ENCODE measurements at regions not wholly inside any gene's neighbourhood (a gene's known extent, or its start where the extent isn't known, plus 50 kb on each side); places are given as distances from the start of the nearest gene placed in this dataset.

GRCh38 chr13:74414458-74414857 is 280.3 kb upstream of the KLF12 start:
- Histone ChIP-seq H3K4me1 (ENCODE audit: insufficient read depth, low read length) (no peaks in the 10 kb centered on the region), H3K4me3 (ENCODE audit: low read depth in 1 of 2, low read length in 2 of 2) (no peak overlapping the region), H3K27me3 (ENCODE audit: control insufficient read depth in 1 of 2, insufficient read depth in 2 of 2, low read length in 2 of 2) (no peaks in the 10 kb centered on the region), H3K9me3 (ENCODE audit: low read length) (no peaks in the 10 kb centered on the region), H3K9ac (ENCODE audit: low read length) (no peak overlapping the region), H3K27ac (ENCODE audit: low read depth, low read length) (no peak overlapping the region), H3K36me3 (ENCODE audit: insufficient read depth, low read length) (no peaks in the 10 kb centered on the region)

- no peak overlapping the region for H3K27ac ChIP-seq (ENCODE audit: low read depth, low read length)
- no peaks in the 10 kb centered on the region for H3K4me1 ChIP-seq (ENCODE audit: insufficient read depth, low read length)
- no peaks in the 10 kb centered on the region for H3K9me3 ChIP-seq (ENCODE audit: low read length)
- no peaks in the 10 kb centered on the region for H3K27me3 ChIP-seq (ENCODE audit: control insufficient read depth in 1 of 2, insufficient read depth in 2 of 2, low read length in 2 of 2)
- H3K36me3 ChIP-seq (ENCODE audit: insufficient read depth, low read length) = no peaks in the 10 kb centered on the region
- H3K4me3 ChIP-seq (ENCODE audit: low read depth in 1 of 2, low read length in 2 of 2) = no peak overlapping the region
- H3K9ac ChIP-seq (ENCODE audit: low read length) = no peak overlapping the region
Measured at GRCh38 chr13:74413482-74413881, 279.3 kb upstream of the KLF12 start.

GRCh38 chr13:74409551-74409950 is 275.3 kb upstream of the KLF12 start:
- H3K4me3 ChIP-seq (ENCODE audit: low read depth in 1 of 2, low read length in 2 of 2) = no peak overlapping the region
- H3K27me3 ChIP-seq (ENCODE audit: control insufficient read depth in 1 of 2, insufficient read depth in 2 of 2, low read length in 2 of 2) = no peaks in the 10 kb centered on the region
- H3K4me1 ChIP-seq (ENCODE audit: insufficient read depth, low read length) = no peaks in the 10 kb centered on the region
- no peaks in the 10 kb centered on the region for H3K36me3 ChIP-seq (ENCODE audit: insufficient read depth, low read length)
- no peaks in the 10 kb centered on the region for H3K9me3 ChIP-seq (ENCODE audit: low read length)
- no peak overlapping the region for H3K27ac ChIP-seq (ENCODE audit: low read depth, low read length)
- no peak overlapping the region for H3K9ac ChIP-seq (ENCODE audit: low read length)

GRCh38 chr13:74406420-74406819 is 272.2 kb upstream of the KLF12 start:
- Histone ChIP-seq H3K9ac (ENCODE audit: low read length) (no peak overlapping the region), H3K36me3 (ENCODE audit: insufficient read depth, low read length) (no peaks in the 10 kb centered on the region), H3K4me3 (ENCODE audit: low read depth in 1 of 2, low read length in 2 of 2) (no peak overlapping the region), H3K9me3 (ENCODE audit: low read length) (no peaks in the 10 kb centered on the region), H3K4me1 (ENCODE audit: insufficient read depth, low read length) (no peaks in the 10 kb centered on the region), H3K27me3 (ENCODE audit: control insufficient read depth in 1 of 2, insufficient read depth in 2 of 2, low read length in 2 of 2) (no peaks in the 10 kb centered on the region), H3K27ac (ENCODE audit: low read depth, low read length) (no peak overlapping the region)

GRCh38 chr13:74398599-74398998 is 264.4 kb upstream of the KLF12 start:
- Histone ChIP-seq H3K4me3 (ENCODE audit: low read depth in 1 of 2, low read length in 2 of 2) (no peak overlapping the region), H3K9me3 (ENCODE audit: low read length) (no peaks in the 10 kb centered on the region), H3K36me3 (ENCODE audit: insufficient read depth, low read length) (no peaks in the 10 kb centered on the region), H3K4me1 (ENCODE audit: insufficient read depth, low read length) (no peaks in the 10 kb centered on the region), H3K27me3 (ENCODE audit: control insufficient read depth in 1 of 2, insufficient read depth in 2 of 2, low read length in 2 of 2) (no peaks in the 10 kb centered on the region), H3K9ac (ENCODE audit: low read length) (no peak overlapping the region), H3K27ac (ENCODE audit: low read depth, low read length) (no peak overlapping the region)

- Histone ChIP-seq H3K9ac (ENCODE audit: low read length) (no peak overlapping the region), H3K4me3 (ENCODE audit: low read depth in 1 of 2, low read length in 2 of 2) (no peak overlapping the region), H3K9me3 (ENCODE audit: low read length) (peaks cover 4% of the 10 kb centered on the region), H3K36me3 (ENCODE audit: insufficient read depth, low read length) (no peaks in the 10 kb centered on the region), H3K4me1 (ENCODE audit: insufficient read depth, low read length) (no peaks in the 10 kb centered on the region), H3K27me3 (ENCODE audit: control insufficient read depth in 1 of 2, insufficient read depth in 2 of 2, low read length in 2 of 2) (no peaks in the 10 kb centered on the region), H3K27ac (ENCODE audit: low read depth, low read length) (no peak overlapping the region)
Measured at GRCh38 chr13:74389056-74389455, 254.9 kb upstream of the KLF12 start.

GRCh38 chr13:74388626-74389025 is 254.4 kb upstream of the KLF12 start:
- no peaks in the 10 kb centered on the region for H3K36me3 ChIP-seq (ENCODE audit: insufficient read depth, low read length)
- H3K4me3 ChIP-seq (ENCODE audit: low read depth in 1 of 2, low read length in 2 of 2) = no peak overlapping the region
- H3K9ac ChIP-seq (ENCODE audit: low read length) = no peak overlapping the region
- no peak overlapping the region for H3K27ac ChIP-seq (ENCODE audit: low read depth, low read length)
- H3K27me3 ChIP-seq (ENCODE audit: control insufficient read depth in 1 of 2, insufficient read depth in 2 of 2, low read length in 2 of 2) = no peaks in the 10 kb centered on the region
- H3K4me1 ChIP-seq (ENCODE audit: insufficient read depth, low read length) = no peaks in the 10 kb centered on the region
- H3K9me3 ChIP-seq (ENCODE audit: low read length) = peaks cover 4% of the 10 kb centered on the region

- Histone ChIP-seq H3K27me3 (ENCODE audit: control insufficient read depth in 1 of 2, insufficient read depth in 2 of 2, low read length in 2 of 2) (no peaks in the 10 kb centered on the region), H3K4me3 (ENCODE audit: low read depth in 1 of 2, low read length in 2 of 2) (no peak overlapping the region), H3K27ac (ENCODE audit: low read depth, low read length) (no peak overlapping the region), H3K9ac (ENCODE audit: low read length) (no peak overlapping the region), H3K9me3 (ENCODE audit: low read length) (no peaks in the 10 kb centered on the region), H3K36me3 (ENCODE audit: insufficient read depth, low read length) (no peaks in the 10 kb centered on the region), H3K4me1 (ENCODE audit: insufficient read depth, low read length) (no peaks in the 10 kb centered on the region)
Measured at GRCh38 chr13:74372511-74372910, 238.3 kb upstream of the KLF12 start.

- Histone ChIP-seq H3K27ac (ENCODE audit: low read depth, low read length) (no peak overlapping the region), H3K4me3 (ENCODE audit: low read depth in 1 of 2, low read length in 2 of 2) (no peak overlapping the region), H3K36me3 (ENCODE audit: insufficient read depth, low read length) (no peaks in the 10 kb centered on the region), H3K4me1 (ENCODE audit: insufficient read depth, low read length) (no peaks in the 10 kb centered on the region), H3K27me3 (ENCODE audit: control insufficient read depth in 1 of 2, insufficient read depth in 2 of 2, low read length in 2 of 2) (no peaks in the 10 kb centered on the region), H3K9me3 (ENCODE audit: low read length) (no peaks in the 10 kb centered on the region), H3K9ac (ENCODE audit: low read length) (no peak overlapping the region)
Measured at GRCh38 chr13:74367193-74367592, 233.0 kb upstream of the KLF12 start.

GRCh38 chr13:74361274-74361673 is 227.1 kb upstream of the KLF12 start:
- no peak overlapping the region for H3K4me3 ChIP-seq (ENCODE audit: low read depth in 1 of 2, low read length in 2 of 2)
- H3K27ac ChIP-seq (ENCODE audit: low read depth, low read length) = no peak overlapping the region
- H3K9ac ChIP-seq (ENCODE audit: low read length) = no peak overlapping the region
- no peaks in the 10 kb centered on the region for H3K9me3 ChIP-seq (ENCODE audit: low read length)
- H3K4me1 ChIP-seq (ENCODE audit: insufficient read depth, low read length) = no peaks in the 10 kb centered on the region
- H3K36me3 ChIP-seq (ENCODE audit: insufficient read depth, low read length) = no peaks in the 10 kb centered on the region
- H3K27me3 ChIP-seq (ENCODE audit: control insufficient read depth in 1 of 2, insufficient read depth in 2 of 2, low read length in 2 of 2) = no peaks in the 10 kb centered on the region

GRCh38 chr13:74346960-74347359 is 212.8 kb upstream of the KLF12 start:
- H3K4me3 ChIP-seq (ENCODE audit: low read depth in 1 of 2, low read length in 2 of 2) = no peak overlapping the region
- no peaks in the 10 kb centered on the region for H3K9me3 ChIP-seq (ENCODE audit: low read length)
- no peaks in the 10 kb centered on the region for H3K36me3 ChIP-seq (ENCODE audit: insufficient read depth, low read length)
- H3K27me3 ChIP-seq (ENCODE audit: control insufficient read depth in 1 of 2, insufficient read depth in 2 of 2, low read length in 2 of 2) = no peaks in the 10 kb centered on the region
- H3K27ac ChIP-seq (ENCODE audit: low read depth, low read length) = no peak overlapping the region
- no peak overlapping the region for H3K9ac ChIP-seq (ENCODE audit: low read length)
- H3K4me1 ChIP-seq (ENCODE audit: insufficient read depth, low read length) = no peaks in the 10 kb centered on the region

- Histone ChIP-seq H3K9me3 (ENCODE audit: low read length) (peaks cover 2% of the 10 kb centered on the region), H3K27ac (ENCODE audit: low read depth, low read length) (no peak overlapping the region), H3K36me3 (ENCODE audit: insufficient read depth, low read length) (no peaks in the 10 kb centered on the region), H3K9ac (ENCODE audit: low read length) (no peak overlapping the region), H3K4me3 (ENCODE audit: low read depth in 1 of 2, low read length in 2 of 2) (no peak overlapping the region), H3K4me1 (ENCODE audit: insufficient read depth, low read length) (no peaks in the 10 kb centered on the region), H3K27me3 (ENCODE audit: control insufficient read depth in 1 of 2, insufficient read depth in 2 of 2, low read length in 2 of 2) (no peaks in the 10 kb centered on the region)
Measured at GRCh38 chr13:74338341-74338740, 204.1 kb upstream of the KLF12 start.
